Aorta (tissue), 5 donors: ENCODE measurements at regions not wholly inside any gene's neighbourhood (a gene's known extent, or its start where the extent isn't known, plus 50 kb on each side); places are given as distances from the start of the nearest gene placed in this dataset.

ENCODE experiments used
- ATAC-seq: fragments of 200-7000 bp; cut with Tn5 transposase; one replicate; pipeline ENCODE4 v1.9.1; 2022; ENCODE audit warnings: moderate library complexity; ENCODE audit not compliant: low FRiP score
- DNase-seq, 2 donors: peaks; one replicate each; pipeline ENCODE4 v3.0.0-alpha.2; 2020
- H3K27ac ChIP-seq, 2 donors: one replicate each; pipeline ENCODE4 v1.5.1; 2013; ENCODE audit warnings: low read length in 2 of 2, mild to moderate bottlenecking in 2 of 2, moderate library complexity in 2 of 2, control low read depth in 1 of 2, inconsistent platforms in 1 of 2, low read depth in 1 of 2
- H3K27me3 ChIP-seq, 2 donors: one replicate each; pipeline ENCODE4 v1.6.1; 2013; ENCODE audit warnings: control low read depth in 1 of 2, low read length in 1 of 2, mild to moderate bottlenecking in 1 of 2, moderate library complexity in 1 of 2; ENCODE audit not compliant: insufficient read depth in 2 of 2, control insufficient read depth in 1 of 2
- H3K36me3 ChIP-seq, 2 donors: one replicate each; pipeline ENCODE4 v1.6.1; 2013; ENCODE audit warnings: control low read depth in 1 of 2, low read length in 1 of 2, mild to moderate bottlenecking in 1 of 2; ENCODE audit not compliant: insufficient read depth in 2 of 2, control insufficient read depth in 1 of 2
- H3K4me1 ChIP-seq, 2 donors: one replicate each; pipeline ENCODE4 v1.6.1; 2013; ENCODE audit warnings: low read length in 2 of 2, control low read depth in 1 of 2, mild to moderate bottlenecking in 1 of 2, moderate library complexity in 1 of 2; ENCODE audit not compliant: insufficient read depth in 2 of 2, control insufficient read depth in 1 of 2
- H3K4me3 ChIP-seq, 2 donors: one replicate each; pipeline ENCODE4 v1.5.1; 2013; ENCODE audit warnings: low read length in 2 of 2, control low read depth in 1 of 2, mild to moderate bottlenecking in 1 of 2
- H3K9me3 ChIP-seq: one replicate; pipeline ENCODE4 v1.6.1; 2013; ENCODE audit warnings: mild to moderate bottlenecking, low read length; ENCODE audit not compliant: control insufficient read depth
- WGBS, 2 donors: extraction: QIAGEN DNeasy Blood & Tissue Kit; methylation state at CpG; one replicate each; pipeline ENCODE4 v1.1.7; 2013; 5-methylcytosine and 5-hydroxymethylcytosine counted together
- intact Hi-C, 2 donors: fragments of 100-400 bp; cut with DNase I; formaldehyde crosslinking; loops; one replicate each; pipeline versions ENCODE4 v1.14.2 to v1.15.0; 2022
- donor health status: healthy with polysubstance abuse.
- donor health status: Bipolar disorder and iron deficiency.
- donor health status: DM: no; HTN: no; CAD: no.
- donor health status: DM: no; HTN: no; CAD: no.
- donor health status: DM: yes; HTN: yes; CAD: no.

DNA sequence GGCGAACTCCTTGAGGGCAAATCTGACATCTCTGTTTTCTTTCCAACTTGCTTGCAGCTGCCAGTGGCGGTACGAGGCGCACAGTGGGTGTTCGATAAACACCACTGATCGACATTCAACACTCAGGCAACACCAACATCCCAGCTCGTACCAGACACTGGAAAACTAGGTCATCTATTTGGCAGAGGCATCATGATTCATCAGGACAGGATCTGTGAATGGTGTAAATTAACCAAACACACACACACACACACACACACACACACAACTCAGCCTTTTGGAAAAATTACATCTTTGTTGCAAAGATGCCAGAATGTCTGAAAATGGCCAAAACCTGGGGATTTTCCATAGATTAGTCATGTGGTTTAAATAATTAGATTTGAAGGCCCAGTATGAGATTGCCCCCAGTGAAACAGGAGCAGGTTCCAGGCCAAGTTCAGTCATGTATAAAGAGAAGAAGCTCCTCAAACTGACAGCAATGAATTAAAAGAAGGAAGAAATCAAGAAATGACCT lies 150.5 kb upstream of the NCKAP5 start:
- Histone ChIP-seq H3K4me1 (no peaks in the 10 kb centered on the region), H3K4me3 (no peak overlapping the region), H3K27me3 (no peaks in the 10 kb centered on the region), H3K27ac (no peak overlapping the region), H3K36me3 (no peaks in the 10 kb centered on the region), H3K9me3 (no peaks in the 10 kb centered on the region)
- DNase-seq = no peak
- ATAC-seq = no peak
- intact Hi-C loops = no loop called here
- WGBS, 2 donors = 73 to 79% methylated on average over 7 of the region's 7 CpGs

- H3K36me3 ChIP-seq = no peaks in the 10 kb centered on the region
- no peaks in the 10 kb centered on the region for H3K9me3 ChIP-seq
- no peak overlapping the region for H3K27ac ChIP-seq
- no peaks in the 10 kb centered on the region for H3K27me3 ChIP-seq
- WGBS, 2 donors = 96 to 98% methylated on average over 2 of the region's 2 CpGs
- H3K4me1 ChIP-seq = no peaks in the 10 kb centered on the region
- DNase-seq (no peak), ATAC-seq (no peak)
- intact Hi-C loops = no loop called here
- H3K4me3 ChIP-seq = no peak overlapping the region
These were observed 152.2 kb upstream of the NCKAP5 start for GRCh38 chr2:133720429-133720828.

DNA sequence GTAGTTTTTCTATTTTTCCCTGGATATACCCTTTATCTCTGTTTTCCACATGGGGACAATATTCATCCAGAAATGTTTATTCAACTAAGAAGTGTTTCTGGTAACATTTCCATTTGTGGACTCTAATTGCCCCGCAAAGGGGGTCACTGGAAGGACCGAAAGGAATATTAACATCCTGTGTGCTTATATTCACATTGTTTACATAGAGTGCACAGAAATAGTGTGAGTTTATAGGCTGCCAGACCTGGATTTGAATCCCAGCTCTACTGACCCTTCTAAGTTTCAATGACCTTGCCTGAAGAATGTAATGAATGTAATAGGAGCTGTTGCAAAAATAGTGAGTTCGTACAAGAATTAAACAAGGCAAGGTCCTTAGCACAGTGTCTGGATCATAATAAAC lies 152.9 kb upstream of the NCKAP5 start:
- Histone ChIP-seq H3K9me3 (no peaks in the 10 kb centered on the region), H3K27ac (no peak overlapping the region), H3K36me3 (no peaks in the 10 kb centered on the region), H3K4me1 (no peaks in the 10 kb centered on the region), H3K27me3 (no peaks in the 10 kb centered on the region), H3K4me3 (no peak overlapping the region)
- WGBS, 2 donors = 55 to 67% methylated on average over 3 of the region's 3 CpGs
- DNase-seq (no peak), ATAC-seq (no peak)
- intact Hi-C loops = no loop called here

GRCh38 chr2:133723133-133723532 lies 154.9 kb upstream of the NCKAP5 start:
- DNase-seq (no peak), ATAC-seq (no peak)
- no peaks in the 10 kb centered on the region for H3K27me3 ChIP-seq
- intact Hi-C loops = no loop called here
- no peak overlapping the region for H3K27ac ChIP-seq
- H3K36me3 ChIP-seq = no peaks in the 10 kb centered on the region
- WGBS, 2 donors = 90 to 91% methylated on average over 3 of the region's 3 CpGs
- H3K9me3 ChIP-seq = no peaks in the 10 kb centered on the region
- no peaks in the 10 kb centered on the region for H3K4me1 ChIP-seq
- H3K4me3 ChIP-seq = no peak overlapping the region

DNA sequence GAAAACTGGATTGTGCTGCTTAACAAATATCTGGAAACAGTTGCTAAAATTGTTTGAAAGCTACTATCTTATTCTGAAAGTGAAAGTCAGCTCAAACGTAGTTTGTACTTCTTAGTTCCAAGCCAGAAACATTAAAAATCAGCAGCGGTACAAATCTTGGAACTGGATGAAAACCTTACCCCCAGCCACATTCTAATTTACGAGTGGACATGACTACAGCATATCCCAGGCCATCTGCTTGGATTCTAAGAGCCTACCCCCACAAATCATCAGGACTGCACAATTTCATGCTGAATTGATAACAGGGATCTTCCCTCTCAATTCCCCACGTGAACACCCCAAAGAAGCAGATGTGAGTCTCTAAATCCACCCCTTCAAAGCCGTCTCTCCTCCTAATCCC lies 158.7 kb upstream of the NCKAP5 start:
- intact Hi-C loops = no loop called here
- H3K9me3 ChIP-seq = no peaks in the 10 kb centered on the region
- H3K4me1 ChIP-seq = no peaks in the 10 kb centered on the region
- peaks cover 0 to 1% of the 10 kb centered on the region in 2 donors for H3K36me3 ChIP-seq
- DNase-seq = no peak
- H3K27me3 ChIP-seq = no peaks in the 10 kb centered on the region
- ATAC-seq = no peak
- H3K27ac ChIP-seq = no peak overlapping the region
- H3K4me3 ChIP-seq = no peak overlapping the region
- WGBS, 2 donors = 64 to 67% methylated on average over 5 of the region's 5 CpGs

DNA sequence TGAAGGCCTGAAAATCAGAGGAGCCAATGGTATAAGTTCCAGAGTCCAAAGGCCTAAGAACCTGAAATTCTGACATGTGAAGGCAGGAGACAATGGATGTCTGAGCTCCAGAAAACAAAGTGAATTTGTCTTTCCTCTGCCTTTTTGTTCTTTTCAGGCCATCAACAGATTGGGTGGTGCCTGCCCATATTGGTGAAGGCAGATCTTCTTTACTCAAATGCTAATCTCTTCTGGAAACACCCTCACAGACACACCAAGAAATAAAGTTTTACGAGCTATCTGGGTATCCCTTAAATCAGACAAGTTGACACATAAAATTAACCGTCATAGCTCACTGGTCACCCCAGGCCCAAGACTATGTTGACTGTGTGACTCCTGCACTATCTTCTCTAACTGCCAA lies 163.8 kb upstream of the NCKAP5 start:
- H3K9me3 ChIP-seq = peaks cover 4% of the 10 kb centered on the region
- no peaks in the 10 kb centered on the region for H3K4me1 ChIP-seq
- ATAC-seq = no peak
- no peak for DNase-seq
- no peak overlapping the region for H3K27ac ChIP-seq
- H3K27me3 ChIP-seq = no peaks in the 10 kb centered on the region
- 95% methylated on average over 2 of the region's 2 CpGs for WGBS, 2 donors
- H3K36me3 ChIP-seq = peaks cover 0 to 1% of the 10 kb centered on the region in 2 donors
- no peak overlapping the region for H3K4me3 ChIP-seq
- intact Hi-C loops = loop anchor here in 1 of 2 donors (10.0 kb wide), 1 partner anchor 137 kb away; no protein-coding TSS in a partner anchor

DNA sequence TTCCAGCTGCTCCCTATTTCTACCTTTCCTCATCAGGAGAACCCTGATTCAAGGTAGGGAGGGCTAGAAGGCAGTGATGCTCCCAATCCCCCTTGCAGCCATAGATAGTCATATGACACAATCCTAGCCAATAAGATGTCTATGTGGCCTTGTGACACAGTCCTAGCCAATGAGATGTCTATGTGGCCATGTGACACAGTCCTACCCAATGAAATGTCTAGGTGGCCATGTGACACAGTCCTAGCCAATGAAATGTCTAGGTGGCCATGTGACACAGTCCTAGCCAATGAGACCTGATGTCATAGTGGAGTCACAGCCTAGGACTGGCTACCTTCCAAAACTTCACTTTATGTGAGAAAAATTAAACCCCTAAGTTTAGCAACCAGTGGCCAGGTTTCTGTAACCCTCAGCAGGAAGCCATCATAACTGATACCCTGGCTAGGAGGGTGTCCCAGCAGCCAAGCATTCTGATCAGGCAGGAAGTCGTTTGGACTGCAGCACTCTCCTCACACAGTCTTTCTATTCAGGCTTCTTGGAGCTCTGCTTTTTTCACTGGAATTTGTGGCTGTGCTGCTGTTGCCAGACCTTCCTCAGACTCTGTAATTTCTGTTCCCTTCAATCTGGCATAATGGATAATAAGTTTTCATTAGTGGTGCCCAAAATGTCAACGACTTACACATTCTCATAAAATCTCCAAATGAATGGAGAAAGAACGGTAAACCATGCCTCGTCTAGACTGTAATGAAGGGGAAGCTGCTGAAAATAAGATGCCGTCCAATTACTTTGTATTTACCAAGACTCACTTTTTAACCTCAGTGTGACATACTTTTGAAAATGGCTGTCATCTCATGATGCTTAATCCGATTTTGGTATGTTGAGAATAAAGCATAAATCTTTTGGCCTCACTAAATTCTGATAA lies 165.0 kb upstream of the NCKAP5 start:
- DNase-seq (no peak), ATAC-seq (no peak)
- Histone ChIP-seq H3K36me3 (peaks cover 0 to 1% of the 10 kb centered on the region in 2 donors), H3K4me3 (no peak overlapping the region), H3K9me3 (peaks cover 4% of the 10 kb centered on the region), H3K27me3 (no peaks in the 10 kb centered on the region), H3K27ac (no peak overlapping the region), H3K4me1 (no peaks in the 10 kb centered on the region)
- WGBS, 2 donors = 73 to 78% methylated on average over 6 of the region's 6 CpGs
- intact Hi-C loops = loop anchor here in 1 of 2 donors (10.0 kb wide), 1 partner anchor 138 kb away; no protein-coding TSS in a partner anchor

- Histone ChIP-seq H3K27ac (no peak overlapping the region), H3K36me3 (peaks cover 0 to 1% of the 10 kb centered on the region in 2 donors), H3K4me3 (no peak overlapping the region), H3K9me3 (peaks cover 4% of the 10 kb centered on the region), H3K27me3 (no peaks in the 10 kb centered on the region), H3K4me1 (no peaks in the 10 kb centered on the region)
- ATAC-seq = no peak
- DNase-seq = no peak
- intact Hi-C loops = loop anchor here in 1 of 2 donors (10.0 kb wide), 1 partner anchor 139 kb away; no protein-coding TSS in a partner anchor
- 77 to 83% methylated on average over 2 of the region's 2 CpGs for WGBS, 2 donors
These were observed 165.6 kb upstream of the NCKAP5 start for GRCh38 chr2:133733901-133734255.
